ENCODE measurements at regions not wholly inside any gene's neighbourhood (a gene's known extent, or its start where the extent isn't known, plus 50 kb on each side); places are given as distances from the start of the nearest gene placed in this dataset.

GRCh38 chr14:101498526-101498860, 62.8 kb upstream of the DIO3 start:
- TF ChIP-seq CTCF (IDR thresholded peaks at IDR 0.05; ENCODE audit: low read length) (no peak), EZH2 (optimal IDR thresholded peaks at IDR 0.05; ENCODE audit: low read depth, low read length) (no peak), EZH2phosphoT487 (IDR thresholded peaks at IDR 0.05; ENCODE audit: low read length) (no peak)

All from MM.1S (cell line).